ENCODE measurements at regions not wholly inside any gene's neighbourhood (a gene's known extent, or its start where the extent isn't known, plus 50 kb on each side); places are given as distances from the start of the nearest gene placed in this dataset.

DNA sequence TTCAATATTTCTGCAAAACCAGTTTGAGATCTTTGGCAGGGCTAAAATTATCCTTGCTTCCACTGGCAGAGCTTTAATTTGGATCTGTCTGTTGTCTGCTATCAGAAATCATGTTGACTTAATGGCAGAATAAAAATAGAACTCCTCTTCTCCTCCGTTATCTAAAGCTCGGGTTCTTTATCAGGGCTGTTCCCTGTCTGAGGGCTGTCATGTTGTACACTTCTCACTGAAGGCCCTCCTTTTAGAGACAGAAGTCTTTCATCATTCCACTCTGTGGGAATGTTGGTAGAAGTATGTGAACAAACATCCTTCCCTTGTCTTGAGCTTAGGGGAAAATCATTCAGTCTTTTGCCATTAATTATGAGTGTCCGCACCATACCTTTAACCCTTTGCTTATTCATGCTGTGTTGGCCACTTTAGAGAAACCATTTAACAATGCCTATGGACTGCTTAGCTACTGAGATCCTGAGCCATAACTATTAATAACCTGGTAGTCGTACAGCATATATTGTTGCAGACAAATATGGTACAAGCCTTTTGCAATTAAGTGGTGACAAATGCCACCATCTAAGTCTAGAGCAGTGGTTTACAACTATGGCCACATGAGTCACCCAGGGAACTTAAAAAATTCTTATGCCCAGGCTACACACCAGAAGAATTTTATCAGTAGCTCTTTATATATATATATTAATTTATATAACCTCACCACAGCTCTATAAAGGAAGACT lies 226.0 kb upstream of the TPM1 start:
- Histone ChIP-seq H3K36me3 (ENCODE audit: insufficient read depth, low read length) (peaks cover 6% of the 10 kb centered on the region), H3K27me3 (ENCODE audit: control insufficient read depth in 1 of 2, insufficient read depth in 2 of 2, low read length in 2 of 2) (no peaks in the 10 kb centered on the region), H3K4me3 (ENCODE audit: low read depth in 1 of 2, low read length in 2 of 2) (no peak overlapping the region), H3K9ac (ENCODE audit: low read length) (no peak overlapping the region), H3K4me1 (ENCODE audit: insufficient read depth, low read length) (no peaks in the 10 kb centered on the region), H3K27ac (ENCODE audit: low read depth, low read length) (no peak overlapping the region), H3K9me3 (ENCODE audit: low read length) (no peaks in the 10 kb centered on the region)

DNA sequence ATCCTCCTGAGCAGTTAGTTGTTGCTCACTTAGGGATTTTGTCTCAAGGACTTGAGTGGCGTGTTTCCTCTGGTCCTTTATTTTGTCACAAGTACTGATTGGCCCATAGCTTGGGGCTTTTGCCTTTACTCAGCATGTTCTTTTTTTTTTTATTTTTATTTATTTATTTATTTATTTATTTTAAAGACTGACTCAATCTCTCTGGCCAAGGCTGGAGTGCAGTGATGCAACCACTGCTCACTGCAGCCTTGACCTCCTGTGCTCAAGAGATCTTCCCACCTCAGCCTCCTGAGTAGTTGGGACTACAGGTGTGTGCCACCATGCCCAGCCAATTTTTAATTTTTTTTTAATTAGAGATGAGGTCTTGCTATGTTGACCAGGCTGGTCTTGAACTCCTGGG lies 223.9 kb upstream of the TPM1 start:
- H3K36me3 ChIP-seq (ENCODE audit: insufficient read depth, low read length): peaks cover 9% of the 10 kb centered on the region
- H3K27ac ChIP-seq (ENCODE audit: low read depth, low read length): no peak overlapping the region
- no peak overlapping the region for H3K9ac ChIP-seq (ENCODE audit: low read length)
- no peaks in the 10 kb centered on the region for H3K9me3 ChIP-seq (ENCODE audit: low read length)
- H3K27me3 ChIP-seq (ENCODE audit: control insufficient read depth in 1 of 2, insufficient read depth in 2 of 2, low read length in 2 of 2): no peaks in the 10 kb centered on the region
- H3K4me1 ChIP-seq (ENCODE audit: insufficient read depth, low read length): no peaks in the 10 kb centered on the region
- H3K4me3 ChIP-seq (ENCODE audit: low read depth in 1 of 2, low read length in 2 of 2): no peak overlapping the region

- no peaks in the 10 kb centered on the region for H3K9me3 ChIP-seq (ENCODE audit: low read length)
- H3K27me3 ChIP-seq (ENCODE audit: control insufficient read depth in 1 of 2, insufficient read depth in 2 of 2, low read length in 2 of 2): no peaks in the 10 kb centered on the region
- H3K9ac ChIP-seq (ENCODE audit: low read length): no peak overlapping the region
- H3K4me1 ChIP-seq (ENCODE audit: insufficient read depth, low read length): no peaks in the 10 kb centered on the region
- no peak overlapping the region for H3K4me3 ChIP-seq (ENCODE audit: low read depth in 1 of 2, low read length in 2 of 2)
- H3K36me3 ChIP-seq (ENCODE audit: insufficient read depth, low read length): peaks cover 14% of the 10 kb centered on the region
- no peak overlapping the region for H3K27ac ChIP-seq (ENCODE audit: low read depth, low read length)
Measured at GRCh38 chr15:62821384-62822131, 221.0 kb upstream of the TPM1 start.

- H3K4me3 ChIP-seq (ENCODE audit: low read depth in 1 of 2, low read length in 2 of 2): no peak overlapping the region
- peaks cover 14% of the 10 kb centered on the region for H3K36me3 ChIP-seq (ENCODE audit: insufficient read depth, low read length)
- no peak overlapping the region for H3K27ac ChIP-seq (ENCODE audit: low read depth, low read length)
- no peaks in the 10 kb centered on the region for H3K9me3 ChIP-seq (ENCODE audit: low read length)
- no peak overlapping the region for H3K9ac ChIP-seq (ENCODE audit: low read length)
- H3K4me1 ChIP-seq (ENCODE audit: insufficient read depth, low read length): no peaks in the 10 kb centered on the region
- no peaks in the 10 kb centered on the region for H3K27me3 ChIP-seq (ENCODE audit: control insufficient read depth in 1 of 2, insufficient read depth in 2 of 2, low read length in 2 of 2)
Measured at GRCh38 chr15:62822228-62822627, 220.3 kb upstream of the TPM1 start.

- H3K9me3 ChIP-seq (ENCODE audit: low read length): no peaks in the 10 kb centered on the region
- no peak overlapping the region for H3K9ac ChIP-seq (ENCODE audit: low read length)
- H3K4me3 ChIP-seq (ENCODE audit: low read depth in 1 of 2, low read length in 2 of 2): no peak overlapping the region
- H3K27me3 ChIP-seq (ENCODE audit: control insufficient read depth in 1 of 2, insufficient read depth in 2 of 2, low read length in 2 of 2): no peaks in the 10 kb centered on the region
- H3K36me3 ChIP-seq (ENCODE audit: insufficient read depth, low read length): peaks cover 14% of the 10 kb centered on the region
- H3K27ac ChIP-seq (ENCODE audit: low read depth, low read length): no peak overlapping the region
- H3K4me1 ChIP-seq (ENCODE audit: insufficient read depth, low read length): peaks cover 7% of the 10 kb centered on the region
Measured at GRCh38 chr15:62823561-62823960, 219.0 kb upstream of the TPM1 start.

GRCh38 chr15:62824111-62825015 lies 218.2 kb upstream of the TPM1 start:
- Histone ChIP-seq H3K4me3 (ENCODE audit: low read depth in 1 of 2, low read length in 2 of 2) (no peak overlapping the region), H3K9ac (ENCODE audit: low read length) (no peak overlapping the region), H3K27ac (ENCODE audit: low read depth, low read length) (no peak overlapping the region), H3K9me3 (ENCODE audit: low read length) (no peaks in the 10 kb centered on the region), H3K27me3 (ENCODE audit: control insufficient read depth in 1 of 2, insufficient read depth in 2 of 2, low read length in 2 of 2) (no peaks in the 10 kb centered on the region), H3K4me1 (ENCODE audit: insufficient read depth, low read length) (peaks cover 9% of the 10 kb centered on the region), H3K36me3 (ENCODE audit: insufficient read depth, low read length) (peaks cover 14% of the 10 kb centered on the region)

- Histone ChIP-seq H3K36me3 (ENCODE audit: insufficient read depth, low read length) (peaks cover 15% of the 10 kb centered on the region), H3K27me3 (ENCODE audit: control insufficient read depth in 1 of 2, insufficient read depth in 2 of 2, low read length in 2 of 2) (no peaks in the 10 kb centered on the region), H3K4me3 (ENCODE audit: low read depth in 1 of 2, low read length in 2 of 2) (no peak overlapping the region), H3K9me3 (ENCODE audit: low read length) (no peaks in the 10 kb centered on the region), H3K9ac (ENCODE audit: low read length) (no peak overlapping the region), H3K27ac (ENCODE audit: low read depth, low read length) (no peak overlapping the region), H3K4me1 (ENCODE audit: insufficient read depth, low read length) (peaks cover 9% of the 10 kb centered on the region)
Measured at GRCh38 chr15:62825191-62825590, 217.4 kb upstream of the TPM1 start.

GRCh38 chr15:62826561-62826960 lies 216.0 kb upstream of the TPM1 start:
- no peak overlapping the region for H3K9ac ChIP-seq (ENCODE audit: low read length)
- no peak overlapping the region for H3K4me3 ChIP-seq (ENCODE audit: low read depth in 1 of 2, low read length in 2 of 2)
- no peaks in the 10 kb centered on the region for H3K27me3 ChIP-seq (ENCODE audit: control insufficient read depth in 1 of 2, insufficient read depth in 2 of 2, low read length in 2 of 2)
- peaks cover 9% of the 10 kb centered on the region for H3K4me1 ChIP-seq (ENCODE audit: insufficient read depth, low read length)
- H3K27ac ChIP-seq (ENCODE audit: low read depth, low read length): no peak overlapping the region
- peaks cover 18% of the 10 kb centered on the region for H3K36me3 ChIP-seq (ENCODE audit: insufficient read depth, low read length)
- H3K9me3 ChIP-seq (ENCODE audit: low read length): no peaks in the 10 kb centered on the region

GRCh38 chr15:62828364-62828763 lies 214.2 kb upstream of the TPM1 start:
- Histone ChIP-seq H3K4me3 (ENCODE audit: low read depth in 1 of 2, low read length in 2 of 2) (no peak overlapping the region), H3K9ac (ENCODE audit: low read length) (no peak overlapping the region), H3K27ac (ENCODE audit: low read depth, low read length) (no peak overlapping the region), H3K9me3 (ENCODE audit: low read length) (no peaks in the 10 kb centered on the region), H3K27me3 (ENCODE audit: control insufficient read depth in 1 of 2, insufficient read depth in 2 of 2, low read length in 2 of 2) (no peaks in the 10 kb centered on the region), H3K36me3 (ENCODE audit: insufficient read depth, low read length) (peaks cover 19% of the 10 kb centered on the region), H3K4me1 (ENCODE audit: insufficient read depth, low read length) (peaks cover 12% of the 10 kb centered on the region)

- peaks cover 17% of the 10 kb centered on the region for H3K4me1 ChIP-seq (ENCODE audit: insufficient read depth, low read length)
- no peak overlapping the region for H3K27ac ChIP-seq (ENCODE audit: low read depth, low read length)
- no peak overlapping the region for H3K9ac ChIP-seq (ENCODE audit: low read length)
- H3K4me3 ChIP-seq (ENCODE audit: low read depth in 1 of 2, low read length in 2 of 2): no peak overlapping the region
- peaks cover 47% of the 10 kb centered on the region for H3K36me3 ChIP-seq (ENCODE audit: insufficient read depth, low read length)
- no peaks in the 10 kb centered on the region for H3K9me3 ChIP-seq (ENCODE audit: low read length)
- no peaks in the 10 kb centered on the region for H3K27me3 ChIP-seq (ENCODE audit: control insufficient read depth in 1 of 2, insufficient read depth in 2 of 2, low read length in 2 of 2)
Measured at GRCh38 chr15:62832231-62832630, 210.3 kb upstream of the TPM1 start.

- Histone ChIP-seq H3K27ac (ENCODE audit: low read depth, low read length) (peak overlapping the region; percentile 54), H3K36me3 (ENCODE audit: insufficient read depth, low read length) (peaks cover 56% of the 10 kb centered on the region)
Measured at GRCh38 chr15:62833646-62834045, 208.9 kb upstream of the TPM1 start.

More at GRCh38 chr15:62833646-62834045, 208.9 kb upstream of the TPM1 start:
- Histone ChIP-seq H3K27me3 (ENCODE audit: control insufficient read depth in 1 of 2, insufficient read depth in 2 of 2, low read length in 2 of 2) (no peaks in the 10 kb centered on the region), H3K4me3 (ENCODE audit: low read depth in 1 of 2, low read length in 2 of 2) (no peak overlapping the region), H3K4me1 (ENCODE audit: insufficient read depth, low read length) (peaks cover 9% of the 10 kb centered on the region), H3K9ac (ENCODE audit: low read length) (no peak overlapping the region), H3K9me3 (ENCODE audit: low read length) (no peaks in the 10 kb centered on the region)
